Stimulated activated CD4-positive, alpha-beta T cell treated with anti-CD3 and anti-CD28 coated beads, Interleukin-1b, Interleukin-23, amount 100 ng/mL, for 1 hour (primary cell): ENCODE measurements at regions not wholly inside any gene's neighbourhood (a gene's known extent, or its start where the extent isn't known, plus 50 kb on each side); places are given as distances from the start of the nearest gene placed in this dataset.

Experiments
- DNase-seq, 2 donors: peaks; one replicate each; pipeline ENCODE4 v3.0.0-alpha.2; 2020; ENCODE audit warnings: low read depth in 2 of 2

DNA sequence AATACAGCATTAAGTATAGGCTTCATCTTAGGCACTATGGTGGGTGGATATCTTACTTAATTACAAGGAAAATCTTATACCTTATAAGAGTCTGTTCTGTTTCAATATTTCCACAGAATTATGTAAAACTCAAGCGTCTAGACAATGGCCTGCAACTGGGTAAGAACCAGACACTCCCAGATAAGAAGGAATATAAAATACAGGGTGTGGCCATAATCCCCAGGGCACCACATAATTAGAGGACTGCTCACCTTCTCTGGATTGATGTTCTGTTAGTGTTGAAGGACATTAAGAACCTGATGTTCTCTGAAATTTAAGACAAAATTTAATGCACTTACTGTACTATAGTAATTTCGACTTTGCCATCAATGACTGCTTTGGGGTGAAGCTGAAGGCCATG is 198.2 kb upstream of the ARSJ start:
- no peak for DNase-seq

DNA sequence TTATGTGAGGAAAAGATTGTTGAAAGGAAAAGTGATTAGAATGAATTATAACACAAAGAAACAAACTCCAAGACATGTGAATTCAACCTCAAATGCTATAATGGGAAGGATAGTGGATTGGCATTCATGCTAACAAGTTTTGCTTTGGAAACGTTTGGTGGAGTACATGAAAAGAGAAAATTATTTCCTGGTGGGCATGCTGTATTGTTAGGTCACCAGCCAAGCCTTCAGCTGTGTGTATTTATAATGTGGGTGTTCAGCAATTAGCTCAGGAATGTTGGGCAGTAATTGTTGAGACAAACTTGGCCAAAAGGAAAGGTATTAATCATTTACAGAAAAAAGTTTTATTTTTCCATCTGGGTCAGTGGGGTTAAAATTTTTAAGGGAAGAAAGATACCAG is 198.9 kb upstream of the ARSJ start:
- DNase-seq, result no peak

DNA sequence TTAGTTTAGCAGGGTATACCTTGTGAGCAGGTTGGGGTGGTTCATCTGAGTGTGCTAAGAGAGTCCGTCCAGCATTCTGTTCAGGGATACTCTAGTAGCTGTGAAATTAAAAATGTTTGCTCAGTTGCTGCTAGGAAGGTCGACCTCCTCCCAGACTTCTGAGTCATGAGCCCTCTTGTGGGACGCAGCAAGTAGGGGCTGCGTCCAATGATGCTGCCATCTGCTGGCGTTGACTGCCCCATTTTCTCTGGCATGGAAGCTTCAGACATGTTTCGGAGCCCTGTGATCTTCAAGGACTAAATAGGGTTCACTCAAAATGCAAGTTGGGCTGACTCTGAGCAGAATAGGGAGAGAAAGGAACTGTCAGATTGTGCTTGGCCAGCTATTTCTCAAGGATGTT is 201.0 kb upstream of the ARSJ start:
- DNase-seq, result peak in 1 of 2 donors; percentile 7

GRCh38 chr4:114184901-114185300 is 205.5 kb upstream of the ARSJ start:
- no peak for DNase-seq

DNA sequence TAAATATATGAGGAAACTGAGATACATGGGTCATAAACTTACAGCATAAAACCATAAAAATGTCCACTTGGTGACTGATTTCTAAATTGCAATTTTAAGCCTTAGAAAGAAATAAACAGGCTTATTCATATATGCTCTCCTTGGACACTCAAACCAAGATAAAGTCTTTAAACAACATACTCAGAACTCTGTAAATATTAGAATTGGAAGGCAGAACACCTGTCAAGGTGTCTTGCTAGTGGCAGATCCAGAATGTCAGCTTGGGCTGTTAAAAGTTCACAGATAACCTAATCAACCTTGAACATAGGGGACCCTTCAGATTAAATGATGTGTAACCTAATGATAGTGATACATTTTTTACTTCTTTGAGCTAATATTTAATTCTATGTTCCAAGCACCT is 208.1 kb upstream of the ARSJ start:
- no peak for DNase-seq

- no peak for DNase-seq
Measured at GRCh38 chr4:114191496-114191895, 212.0 kb upstream of the ARSJ start.

DNA sequence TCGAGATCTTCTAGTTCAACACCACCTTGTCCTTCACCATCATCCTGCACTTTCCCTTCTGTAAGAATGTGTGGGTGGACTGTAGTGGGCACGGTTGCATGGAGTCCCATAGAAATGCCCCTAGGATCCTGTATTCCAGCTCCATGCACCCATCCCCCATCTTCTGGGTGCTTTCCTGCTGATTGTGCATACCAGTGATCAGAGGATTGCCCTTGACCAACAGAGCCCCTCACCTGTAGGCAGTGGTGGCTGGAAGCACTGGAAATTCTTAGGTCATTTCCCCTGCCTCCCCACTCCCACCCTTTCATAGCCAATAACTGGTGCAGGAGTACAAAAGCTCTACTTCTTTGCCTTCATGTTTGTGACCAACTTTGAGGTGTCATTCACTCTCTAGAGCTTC is 213.4 kb upstream of the ARSJ start:
- DNase-seq, result no peak

DNA sequence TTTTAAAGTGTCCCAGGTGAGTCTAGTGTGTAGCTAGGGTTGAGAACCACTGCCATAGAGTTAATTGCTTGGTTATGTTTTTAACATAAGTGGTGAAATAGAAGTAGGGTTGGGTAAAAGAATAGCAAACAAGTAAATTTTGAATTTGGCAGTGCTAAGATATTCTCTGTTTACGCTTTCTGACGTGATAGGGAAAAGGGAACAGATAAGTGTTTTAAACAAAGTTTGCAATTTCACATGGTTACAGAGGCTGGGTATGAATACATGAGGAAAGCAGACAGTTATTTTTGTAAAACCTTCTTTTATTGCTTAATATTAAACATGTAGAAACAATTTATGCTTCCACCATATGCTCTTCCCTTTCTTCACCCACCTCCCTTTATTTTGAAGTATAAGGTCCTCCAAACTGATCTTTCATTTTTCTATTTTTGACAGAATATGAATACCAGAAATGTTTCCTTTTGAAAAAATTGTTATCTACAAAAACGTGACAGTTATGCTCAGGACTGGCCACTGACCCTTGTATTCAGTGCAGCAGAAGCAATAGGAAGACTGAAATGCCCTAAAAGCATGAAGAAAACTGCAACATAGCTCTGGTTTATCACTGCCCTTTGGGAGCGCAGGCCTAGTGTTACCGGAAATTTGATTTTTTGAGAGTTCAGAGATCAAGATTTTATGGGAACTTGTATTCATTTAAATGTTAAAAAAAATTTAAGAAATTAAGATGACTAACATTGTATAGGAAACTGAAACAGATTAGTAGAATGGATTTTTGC is 214.4 kb upstream of the ARSJ start:
- no peak for DNase-seq

DNA sequence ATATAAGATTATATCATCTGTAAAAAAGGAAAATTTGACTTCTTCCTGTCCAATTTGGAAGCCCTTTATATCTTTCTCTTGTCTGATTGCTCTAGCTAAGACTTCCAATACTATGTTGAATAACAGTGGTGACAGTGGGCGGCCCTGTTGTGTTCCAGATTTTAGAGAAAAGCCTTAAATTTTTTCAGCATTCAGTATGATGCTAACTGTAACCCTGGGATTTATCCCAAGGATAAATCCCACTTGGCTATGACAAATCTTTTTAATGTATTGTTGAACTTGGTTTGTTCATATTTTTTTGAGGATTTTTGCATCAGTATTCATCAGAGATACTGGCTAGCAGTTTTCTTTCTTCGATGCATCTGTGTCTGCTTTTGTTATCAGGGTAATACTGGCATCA is 217.2 kb upstream of the ARSJ start:
- no peak for DNase-seq

- DNase-seq, result no peak
Measured at GRCh38 chr4:114200026-114200425, 220.6 kb upstream of the ARSJ start.

- DNase-seq, result no peak
Measured at GRCh38 chr4:114205261-114205660, 225.8 kb upstream of the ARSJ start.

DNA sequence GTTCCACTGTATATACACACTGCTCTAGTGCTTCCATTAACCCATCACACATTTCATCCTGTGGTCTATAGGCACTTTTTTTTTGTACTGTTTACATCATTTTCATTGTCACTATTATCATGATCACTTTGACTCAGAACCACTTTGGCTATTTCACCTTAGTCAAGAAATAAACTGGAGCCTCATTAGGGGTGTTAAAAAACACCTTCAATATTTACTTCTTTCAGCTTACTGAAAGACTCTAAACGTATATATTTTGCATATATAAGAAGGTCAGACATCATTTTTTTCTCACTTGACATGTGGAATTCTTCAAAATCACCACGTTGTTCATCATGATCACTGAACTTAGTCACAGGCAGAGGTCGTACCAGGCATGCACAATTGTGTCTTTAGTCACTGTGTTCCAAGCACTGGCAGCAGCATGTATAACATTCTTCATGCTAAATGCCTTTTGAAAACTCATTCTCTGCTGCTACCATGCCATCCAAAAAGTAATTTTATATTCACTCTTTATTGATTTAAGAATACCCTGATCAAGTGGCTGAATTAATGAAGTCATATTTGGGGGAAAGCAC is 229.2 kb upstream of the ARSJ start:
- DNase-seq, result no peak

DNA sequence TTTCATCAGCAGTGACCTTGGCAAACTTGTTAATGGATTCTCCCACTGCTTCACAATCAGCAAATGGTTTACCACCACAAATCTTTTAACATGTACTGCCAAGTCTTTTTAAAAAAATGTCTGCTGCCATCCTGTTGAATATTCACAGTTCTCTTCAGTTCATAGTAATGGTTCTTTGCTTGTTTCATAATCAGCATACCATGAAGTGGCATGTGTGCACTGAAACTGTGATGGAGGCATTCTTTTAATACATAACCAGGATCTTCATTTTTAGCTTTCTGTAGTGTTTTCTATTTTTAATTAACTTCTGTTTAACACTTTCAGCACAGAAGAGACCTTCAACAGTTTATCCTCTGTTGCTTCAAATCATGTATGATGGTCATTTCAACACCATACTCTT is 230.1 kb upstream of the ARSJ start:
- no peak for DNase-seq

- DNase-seq, result no peak
Measured at GRCh38 chr4:114211556-114211955, 232.1 kb upstream of the ARSJ start.

- DNase-seq, result no peak
Measured at GRCh38 chr4:114217150-114217817, 237.8 kb upstream of the ARSJ start.

GRCh38 chr4:114223580-114223979 is 244.1 kb upstream of the ARSJ start:
- DNase-seq, result no peak

DNA sequence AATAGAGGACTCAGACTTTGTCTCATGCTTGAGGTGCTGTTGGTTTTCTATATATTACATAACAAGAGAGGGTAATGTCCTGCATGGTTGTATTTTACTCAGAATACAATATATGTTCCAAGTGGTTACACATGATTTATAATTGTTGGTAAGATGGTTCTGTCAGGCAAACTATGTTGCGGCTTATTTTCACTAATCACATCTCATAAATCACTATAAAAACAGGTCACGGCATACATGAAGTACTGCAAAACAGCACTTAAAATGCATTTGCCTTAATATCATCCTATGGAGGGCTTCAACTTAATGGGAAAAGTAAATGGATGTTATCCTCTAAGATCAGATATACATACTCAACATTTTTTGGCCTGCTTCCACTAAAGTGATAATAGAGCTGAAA is 246.0 kb upstream of the ARSJ start:
- no peak for DNase-seq

GRCh38 chr4:114226179-114226578 is 246.7 kb upstream of the ARSJ start:
- no peak for DNase-seq

GRCh38 chr4:114226968-114227760 is 247.7 kb upstream of the ARSJ start:
- DNase-seq, result no peak

GRCh38 chr4:114229706-114230105 is 250.3 kb upstream of the ARSJ start:
- DNase-seq, result no peak

- no peak for DNase-seq
Measured at GRCh38 chr4:114236171-114236769, 256.8 kb upstream of the ARSJ start.

- DNase-seq, result no peak
Measured at GRCh38 chr4:114237997-114238396, 258.6 kb upstream of the ARSJ start.
